GM21390 (cell line): ENCODE measurements at regions not wholly inside any gene's neighbourhood (a gene's known extent, or its start where the extent isn't known, plus 50 kb on each side); places are given as distances from the start of the nearest gene placed in this dataset.

Experiments
- ATAC-seq: cut with Tn5 transposase; IDR thresholded peaks from one replicate; pipeline ENCODE4 v1.9.1; 2021; ENCODE audit not compliant: unreplicated experiment

- ATAC-seq: no peak
Measured at GRCh38 chr9:3161912-3162311, 318.0 kb upstream of the PUM3 start.

- ATAC-seq: no peak
Measured at GRCh38 chr9:3157011-3157410, 313.1 kb upstream of the PUM3 start.

GRCh38 chr9:3151672-3152576 lies 308.0 kb upstream of the PUM3 start:
- no peak for ATAC-seq

- no peak for ATAC-seq
Measured at GRCh38 chr9:3150074-3150473, 306.2 kb upstream of the PUM3 start.

GRCh38 chr9:3138231-3139229 lies 294.6 kb upstream of the PUM3 start:
- ATAC-seq: no peak

GRCh38 chr9:3137347-3137695 lies 293.4 kb upstream of the PUM3 start:
- no peak for ATAC-seq

- ATAC-seq: no peak
Measured at GRCh38 chr9:3136686-3137346, 292.9 kb upstream of the PUM3 start.

GRCh38 chr9:3136230-3136629 lies 292.3 kb upstream of the PUM3 start:
- ATAC-seq: no peak

GRCh38 chr9:3127564-3127963 lies 283.7 kb upstream of the PUM3 start:
- no peak for ATAC-seq

- no peak for ATAC-seq
Measured at GRCh38 chr9:3125602-3126405, 281.9 kb upstream of the PUM3 start.

GRCh38 chr9:3124001-3124400 lies 280.1 kb upstream of the PUM3 start:
- ATAC-seq: no peak

- no peak for ATAC-seq
Measured at GRCh38 chr9:3118081-3118480, 274.2 kb upstream of the PUM3 start.

GRCh38 chr9:3099646-3100045 lies 255.8 kb upstream of the PUM3 start:
- no peak for ATAC-seq

GRCh38 chr9:3088219-3088618 lies 244.3 kb upstream of the PUM3 start:
- no peak for ATAC-seq

GRCh38 chr9:3087697-3088096 lies 243.8 kb upstream of the PUM3 start:
- no peak for ATAC-seq

- no peak for ATAC-seq
Measured at GRCh38 chr9:3080951-3081350, 237.1 kb upstream of the PUM3 start.

GRCh38 chr9:3074247-3074646 lies 230.4 kb upstream of the PUM3 start:
- no peak for ATAC-seq

GRCh38 chr9:3066591-3066990 lies 222.7 kb upstream of the PUM3 start:
- ATAC-seq: no peak

GRCh38 chr9:3059781-3060468 lies 216.0 kb upstream of the PUM3 start:
- ATAC-seq: no peak

GRCh38 chr9:3058409-3058808 lies 214.5 kb upstream of the PUM3 start:
- ATAC-seq: no peak
